GM12878 (cell line): ENCODE measurements at regions not wholly inside any gene's neighbourhood (a gene's known extent, or its start where the extent isn't known, plus 50 kb on each side); places are given as distances from the start of the nearest gene placed in this dataset.

Experiments used
- ATAC-seq: fragments of 200-7000 bp; cut with Tn5 transposase; 3 replicates; pipeline ENCODE4 v1.9.1; 2020; ENCODE audit warnings: mild to moderate bottlenecking, moderate library complexity
- BruUV-seq: library from RNA; stranded (reverse); fragments of 400-500 nt; replicated peaks from 2 replicates; lab custom pipeline; 2021; lab: Mats Ljungman, UMichigan
- CTCF ChIA-PET: fragments of 300-600 bp; sonication (Branson Sonifier 250); formaldehyde crosslinking; extraction: SDS; loops from one replicate; lab custom pipeline; 2021; ENCODE audit warnings: inconsistent platforms; lab: Yijun Ruan, JAX
- POLR2A ChIA-PET: fragments of 350-600 bp; formaldehyde crosslinking; extraction: SDS; loops from one replicate; lab custom pipeline; 2021; ENCODE audit warnings: inconsistent platforms; lab: Charles Lee
- RAD21 ChIA-PET: fragments of 300-600 bp; sonication (Branson Sonifier 250); formaldehyde crosslinking; loops from one replicate; lab custom pipeline; 2023; ENCODE audit warnings: antibody characterized with exemption; ENCODE audit not compliant: unreplicated experiment; lab: Charles Lee
- SMC1A ChIA-PET: fragments of 300-600 bp; sonication (Branson Sonifier 250); formaldehyde crosslinking; loops from one replicate; lab custom pipeline; 2023; ENCODE audit not compliant: unreplicated experiment, uncharacterized antibody; lab: Charles Lee
- DNase-seq: peaks from one replicate; pipeline ENCODE4 v3.0.0-alpha.2; 2011; ENCODE audit warnings: low read depth, low spot score
- FAIRE-seq: peaks from 3 replicates; lab custom pipeline; 2011; peaks lifted over from hg19 to GRCh38; lab: Jason Lieb, UNC
- H2AFZ ChIP-seq: 2 replicates; pipeline ENCODE4 v1.6.0; 2011; ENCODE audit warnings: low read depth, low read length, control low read depth; ENCODE audit not compliant: control insufficient read depth
- H3K27ac ChIP-seq: 2 replicates; pipeline ENCODE4 v1.5.1; 2011; ENCODE audit warnings: control low read depth; ENCODE audit not compliant: control insufficient read depth, insufficient read depth
- H3K27me3 ChIP-seq, 2 experiments: replicated peaks in 1 of 2; 2 replicates each; pipeline versions ENCODE4 v1.6.0 to v1.6.1; 2011; ENCODE audit warnings: low read length in 1 of 2; ENCODE audit not compliant: control insufficient read depth in 2 of 2, insufficient read depth in 2 of 2
- H3K36me3 ChIP-seq, 2 experiments: 2 replicates each; pipeline ENCODE4 v1.5.1; 2011; ENCODE audit warnings: low read length in 1 of 2; ENCODE audit not compliant: control insufficient read depth in 2 of 2, insufficient read depth in 2 of 2
- H3K4me1 ChIP-seq: 2 replicates; pipeline ENCODE4 v1.6.1; 2011; ENCODE audit warnings: mild to moderate bottlenecking, low read length, moderate library complexity, mixed read lengths; ENCODE audit not compliant: control insufficient read depth, insufficient read depth
- H3K4me2 ChIP-seq: 2 replicates; pipeline ENCODE4 v1.6.0; 2011; ENCODE audit warnings: control low read depth; ENCODE audit not compliant: control insufficient read depth, insufficient read depth
- H3K4me3 ChIP-seq: fragments of 200-600 bp; sonication (generic); 2 replicates; pipeline ENCODE4 v1.5.1; 2016
- H3K79me2 ChIP-seq: 2 replicates; pipeline ENCODE4 v1.6.0; 2011; ENCODE audit warnings: low read length; ENCODE audit not compliant: control insufficient read depth, insufficient read depth
- H3K9ac ChIP-seq: 2 replicates; pipeline ENCODE4 v1.8.0; 2011; ENCODE audit warnings: low read length, control low read depth, mixed read lengths; ENCODE audit not compliant: control insufficient read depth, insufficient read depth
- H3K9me3 ChIP-seq: replicated peaks from 3 replicates; pipeline ENCODE4 v1.5.1; 2011; ENCODE audit warnings: mild to moderate bottlenecking, low read length; ENCODE audit not compliant: control insufficient read depth, insufficient read depth
- H4K20me1 ChIP-seq: 2 replicates; pipeline ENCODE4 v1.6.0; 2011; ENCODE audit not compliant: control insufficient read depth, insufficient read depth
- CEBPZ ChIP-seq: fragments of 150-350 bp; IDR thresholded peaks from 2 replicates; pipeline ENCODE4 v1.6.1; 2016; ENCODE audit warnings: low read depth, low read length
- GABPA ChIP-seq: IDR thresholded peaks from 2 replicates; pipeline ENCODE4 v1.6.1; 2014; ENCODE audit warnings: antibody characterized with exemption, low read depth, mild to moderate bottlenecking, inconsistent platforms
- GATAD2B ChIP-seq: fragments of 450-650 bp; conservative IDR thresholded peaks from 2 replicates; pipeline ENCODE4 v1.6.1; 2017; ENCODE audit warnings: low read depth, mild to moderate bottlenecking, moderate library complexity
- JUND ChIP-seq: IDR thresholded peaks from 2 replicates; pipeline ENCODE4 v1.6.1; 2012; ENCODE audit warnings: low read depth, mild to moderate bottlenecking, low read length, improper control_type of control experiment, moderate library complexity
- KDM1A ChIP-seq: fragments of 200-600 bp; sonication (generic); IDR thresholded peaks from 2 replicates; pipeline ENCODE4 v1.6.1; 2016; ENCODE audit warnings: borderline replicate concordance
- KLF5 ChIP-seq: fragments of 450-650 bp; IDR thresholded peaks from 2 replicates; pipeline ENCODE4 v1.6.1; 2014; ENCODE audit warnings: mild to moderate bottlenecking; ENCODE audit not compliant: partially characterized antibody
- NBN ChIP-seq: fragments of 450-650 bp; IDR thresholded peaks from 2 replicates; pipeline ENCODE4 v1.6.1; 2016
- NFYA ChIP-seq: IDR thresholded peaks from 2 replicates; pipeline ENCODE4 v1.6.1; 2011; ENCODE audit warnings: low read depth, mild to moderate bottlenecking, low read length, improper control_type of control experiment, borderline replicate concordance
- PML ChIP-seq: IDR thresholded peaks from 2 replicates; pipeline ENCODE4 v1.6.1; 2012; ENCODE audit warnings: low read length, inconsistent platforms
- POLR2A ChIP-seq: IDR thresholded peaks from 2 replicates; pipeline ENCODE4 v1.6.1; 2011; ENCODE audit warnings: low read depth, mild to moderate bottlenecking, low read length
- POLR2AphosphoS5 ChIP-seq: IDR thresholded peaks from 2 replicates; pipeline ENCODE4 v1.6.1; 2011; ENCODE audit warnings: mild to moderate bottlenecking, low read length, inconsistent platforms
- POU2F2 ChIP-seq: IDR thresholded peaks from 3 replicates; pipeline ENCODE4 v1.6.1; 2011; ENCODE audit warnings: low read depth, mild to moderate bottlenecking, low read length, borderline replicate concordance
- RAD51 ChIP-seq: fragments of 450-650 bp; IDR thresholded peaks from 2 replicates; pipeline ENCODE4 v1.6.1; 2016; ENCODE audit warnings: moderate library complexity, mild to moderate bottlenecking, inconsistent platforms
- REST ChIP-seq: IDR thresholded peaks from 2 replicates; pipeline ENCODE4 v1.6.1; 2012; ENCODE audit warnings: mild to moderate bottlenecking, low read depth, low read length
- SMAD1 ChIP-seq: fragments of 450-650 bp; IDR thresholded peaks from 2 replicates; pipeline ENCODE4 v1.6.1; 2018; ENCODE audit warnings: mild to moderate bottlenecking, low read depth; ENCODE audit not compliant: partially characterized antibody
- SMAD5 ChIP-seq: IDR thresholded peaks from 2 replicates; pipeline ENCODE4 v1.6.1; 2016; ENCODE audit warnings: antibody characterized with exemption, low read depth
- SPI1 ChIP-seq: IDR thresholded peaks from 2 replicates; pipeline ENCODE4 v1.6.1; 2011; ENCODE audit warnings: low read depth, mild to moderate bottlenecking, low read length, moderate library complexity, borderline replicate concordance; ENCODE audit not compliant: insufficient read depth
- SREBF1 ChIP-seq: IDR thresholded peaks from 2 replicates; pipeline ENCODE4 v1.6.1; 2012; ENCODE audit warnings: mild to moderate bottlenecking, low read length
- SRF ChIP-seq, 2 experiments: IDR thresholded peaks; 2 replicates each; pipeline ENCODE4 v1.6.1; 2011; ENCODE audit warnings: low read depth in 2 of 2, low read length in 2 of 2, mild to moderate bottlenecking in 1 of 2, moderate library complexity in 1 of 2
- STAT1 ChIP-seq: fragments of 450-650 bp; conservative IDR thresholded peaks from 2 replicates; pipeline ENCODE4 v1.6.1; 2014; ENCODE audit warnings: antibody characterized with exemption, mild to moderate bottlenecking
- WGBS: methylation state at CpG from one replicate; pipeline ENCODE4 v1.1.6; 2016; ENCODE audit warnings: low lambda C conversion rate; ENCODE audit not compliant: insufficient replicate concordance, insufficient coverage; ENCODE audit errors: missing lambda C conversion rate; 5-methylcytosine and 5-hydroxymethylcytosine counted together
- in situ Hi-C: fragments of 300-500 bp; cut with MboI; formaldehyde crosslinking; loops from 9 replicates; pipeline ENCODE4 v1.14.3; 2018; ENCODE audit warnings: mixed read lengths
- intact Hi-C: fragments of 100-400 bp; cut with micrococcal nuclease; formaldehyde crosslinking; loops from one replicate; pipeline ENCODE4 v1.14.2; 2022; ENCODE audit not compliant: unreplicated experiment

GRCh38 chr2:160920061-160920460, 240.2 kb upstream of the TANK start:
- no TSS peak for BruUV-seq
- no peak for FAIRE-seq
- no peak overlapping the region for H2AFZ ChIP-seq
- no peaks in the 10 kb centered on the region for H4K20me1 ChIP-seq
- TF ChIP-seq JUND = no peak
- no peak for TF ChIP-seq GABPA
- TF ChIP-seq NBN = no peak
- TF ChIP-seq POU2F2 = no peak
- TF ChIP-seq POLR2AphosphoS5 = no peak
- no peak for TF ChIP-seq REST
- TF ChIP-seq SMAD1 = no peak
- no peak for TF ChIP-seq SPI1
- TF ChIP-seq NFYA = no peak
- TF ChIP-seq GATAD2B = no peak
- TF ChIP-seq KDM1A = no peak
- no peak for TF ChIP-seq SRF (IDR thresholded peaks at IDR 0.05; ENCODE audit: low read depth in 2 of 2, low read length in 2 of 2)
- TF ChIP-seq STAT1 = no peak
- no peak for TF ChIP-seq RAD51
- TF ChIP-seq SREBF1 = no peak
- no peak for TF ChIP-seq KLF5
- TF ChIP-seq SMAD5 = no peak
- no peak for TF ChIP-seq CEBPZ
- no peak for TF ChIP-seq POLR2A
- no peak for TF ChIP-seq PML
- RAD21 ChIA-PET = no interaction called here
- CTCF ChIA-PET = interaction anchor here (0.5 to 1.0 kb wide), 2 partner anchors 390 to 566 kb away, joined by 3 read pairs; no protein-coding TSS in a partner anchor
- no peak for DNase-seq
- no peaks in the 10 kb centered on the region for H3K9me3 ChIP-seq
- SMC1A ChIA-PET = interaction anchor here (0.8 kb wide), 1 partner anchor 143 kb away, joined by 3 read pairs; no protein-coding TSS in a partner anchor
- no peaks in the 10 kb centered on the region for H3K27me3 ChIP-seq
- no peaks in the 10 kb centered on the region for H3K36me3 ChIP-seq
- intact Hi-C loops = no loop called here
- POLR2A ChIA-PET = no interaction called here
- in situ Hi-C loops = no loop called here
- H3K4me2 ChIP-seq = no peak overlapping the region
- no peak overlapping the region for H3K4me3 ChIP-seq
- H3K79me2 ChIP-seq = no peaks in the 10 kb centered on the region
- no peaks in the 10 kb centered on the region for H3K4me1 ChIP-seq
- H3K27ac ChIP-seq = no peak overlapping the region
- 0% methylated on average over 1 of the region's 1 CpG for WGBS
- no peak overlapping the region for H3K9ac ChIP-seq
- ATAC-seq = no peak
